VCaP (cell line): ENCODE measurements at regions not wholly inside any gene's neighbourhood (a gene's known extent, or its start where the extent isn't known, plus 50 kb on each side); places are given as distances from the start of the nearest gene placed in this dataset.

Source experiments
- H3K27ac ChIP-seq: fragments of 450-650 bp; 2 replicates; pipeline ENCODE4 v1.5.1; 2017
- CTCF ChIP-seq: fragments of 450-650 bp; conservative IDR thresholded peaks from 2 replicates; pipeline ENCODE4 v1.5.1; 2017; ENCODE audit warnings: mild to moderate bottlenecking, moderate library complexity

GRCh38 chr16:65659758-65660157 is 537.9 kb upstream of the CDH11 start:
- no peak for TF ChIP-seq CTCF
- H3K27ac ChIP-seq, result no peak overlapping the region

GRCh38 chr16:65658787-65659220 is 536.9 kb upstream of the CDH11 start:
- no peak overlapping the region for H3K27ac ChIP-seq

DNA sequence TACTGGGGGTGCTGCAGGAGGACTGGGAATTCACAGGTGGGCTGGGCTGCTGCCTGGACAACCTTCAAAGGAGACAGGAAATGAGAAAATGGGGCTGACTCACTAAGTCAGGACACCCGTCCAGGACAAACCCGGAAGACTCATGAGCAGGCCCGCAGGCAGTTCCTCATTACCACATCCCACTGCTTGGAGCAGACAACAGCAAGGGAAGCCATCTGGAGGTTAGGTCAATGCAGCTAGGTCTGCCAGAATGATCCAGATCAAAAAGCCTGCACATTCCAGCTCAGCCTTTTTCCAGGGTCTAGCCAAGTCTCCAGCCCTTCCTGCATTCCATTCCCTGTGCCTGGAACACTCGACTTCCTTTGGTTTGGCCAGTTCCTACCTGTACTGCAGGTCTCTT is 536.5 kb upstream of the CDH11 start:
- no peak for TF ChIP-seq CTCF
- H3K27ac ChIP-seq, result no peak overlapping the region

More at GRCh38 chr16:65658787-65659220, 536.9 kb upstream of the CDH11 start:
- no peak for TF ChIP-seq CTCF

GRCh38 chr16:65657556-65657955 is 535.7 kb upstream of the CDH11 start:
- no peak for TF ChIP-seq CTCF
- no peak overlapping the region for H3K27ac ChIP-seq

- no peak overlapping the region for H3K27ac ChIP-seq
- no peak for TF ChIP-seq CTCF
Measured at GRCh38 chr16:65657071-65657494, 535.2 kb upstream of the CDH11 start.

DNA sequence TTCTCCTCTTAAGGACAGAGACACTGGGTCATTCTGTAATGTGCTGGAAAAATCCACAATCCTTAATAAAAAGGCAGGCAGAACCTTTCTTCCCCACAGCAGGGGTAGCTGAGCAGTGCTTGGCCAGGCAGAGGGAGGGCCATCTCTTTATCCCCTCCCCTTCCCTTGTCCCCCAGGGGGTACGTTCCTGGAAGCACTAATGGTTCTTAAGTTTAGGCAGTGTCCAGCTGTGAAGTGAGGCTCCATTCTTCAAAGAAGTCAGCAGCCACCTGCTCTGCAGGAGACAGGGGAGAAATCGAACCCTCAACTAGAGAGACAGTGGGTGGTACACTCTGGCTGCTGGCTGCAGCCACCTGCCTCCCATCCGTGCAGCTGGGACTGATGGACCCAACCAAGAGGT is 533.9 kb upstream of the CDH11 start:
- TF ChIP-seq CTCF, result no peak
- H3K27ac ChIP-seq, result no peak overlapping the region

DNA sequence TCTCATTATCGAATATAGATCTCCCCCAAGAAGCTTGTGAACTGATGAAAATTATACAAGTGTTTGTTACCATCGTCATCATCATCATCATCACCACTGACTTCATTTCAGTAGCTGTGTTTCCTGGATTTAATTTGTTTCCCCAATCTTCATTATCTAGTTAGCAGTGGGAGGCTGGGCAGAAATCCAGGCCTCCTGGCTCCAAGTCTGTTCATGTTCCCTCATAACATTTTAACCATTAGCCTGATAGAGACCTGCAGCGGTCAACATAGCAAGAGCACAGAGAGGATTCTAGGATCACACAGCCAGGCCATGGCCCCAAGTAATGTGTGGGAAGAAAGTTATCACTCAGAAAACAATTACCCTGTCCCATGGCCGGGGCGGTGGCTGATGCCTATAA is 526.2 kb upstream of the CDH11 start:
- no peak for TF ChIP-seq CTCF
- no peak overlapping the region for H3K27ac ChIP-seq

- TF ChIP-seq CTCF, result no peak
- H3K27ac ChIP-seq, result no peak overlapping the region
Measured at GRCh38 chr16:65644821-65645220, 523.0 kb upstream of the CDH11 start.
